Endodermal cell (in vitro differentiated cells): ENCODE measurements at regions not wholly inside any gene's neighbourhood (a gene's known extent, or its start where the extent isn't known, plus 50 kb on each side); places are given as distances from the start of the nearest gene placed in this dataset.

Experiments
- DNase-seq: peaks from one replicate; pipeline ENCODE4 v3.0.0-alpha.2; 2017
- H3K27ac ChIP-seq: 2 replicates; pipeline ENCODE4 v1.5.1; 2013; ENCODE audit warnings: mild to moderate bottlenecking, low read depth, low read length, moderate library complexity
- H3K27me3 ChIP-seq: 2 replicates; pipeline ENCODE4 v1.6.1; 2013; ENCODE audit warnings: mild to moderate bottlenecking, low read length, moderate library complexity; ENCODE audit not compliant: insufficient read depth, control insufficient read depth, poor library complexity, severe bottlenecking
- H3K36me3 ChIP-seq: 2 replicates; pipeline ENCODE4 v1.7.0; 2013; ENCODE audit warnings: mild to moderate bottlenecking, low read length, moderate library complexity; ENCODE audit not compliant: control insufficient read depth, insufficient read depth
- H3K4me1 ChIP-seq: one replicate; pipeline ENCODE4 v1.7.0; 2013; ENCODE audit warnings: low read length; ENCODE audit not compliant: control insufficient read depth, insufficient read depth
- H3K4me3 ChIP-seq: 2 replicates; pipeline ENCODE4 v1.5.1; 2013; ENCODE audit warnings: mild to moderate bottlenecking, low read length, moderate library complexity
- H3K9ac ChIP-seq: 2 replicates; pipeline ENCODE4 v1.6.1; 2013; ENCODE audit warnings: mild to moderate bottlenecking, low read length, moderate library complexity; ENCODE audit not compliant: poor library complexity, severe bottlenecking; ENCODE audit errors: extremely low read depth
- H3K9me3 ChIP-seq: 2 replicates; pipeline ENCODE4 v1.6.1; 2013; ENCODE audit warnings: mild to moderate bottlenecking, low read length, moderate library complexity; ENCODE audit not compliant: control insufficient read depth
- H3K27ac Mint-ChIP-seq: 2 replicates; pipeline ENCODE4 v1.8.0; 2020; ENCODE audit warnings: mixed read lengths
- H3K27me3 Mint-ChIP-seq: 2 replicates; pipeline ENCODE4 v1.8.0; 2021; ENCODE audit warnings: mild to moderate bottlenecking, mixed read lengths; ENCODE audit not compliant: insufficient read depth
- H3K36me3 Mint-ChIP-seq: 2 replicates; pipeline ENCODE4 v1.8.0; 2020; ENCODE audit warnings: low read depth, mixed read lengths
- H3K4me1 Mint-ChIP-seq: 2 replicates; pipeline ENCODE4 v1.8.0; 2020; ENCODE audit warnings: mixed read lengths
- H3K4me3 Mint-ChIP-seq: 2 replicates; pipeline ENCODE4 v1.8.0; 2020; ENCODE audit warnings: mild to moderate bottlenecking, moderate library complexity, mixed read lengths
- H3K9me3 Mint-ChIP-seq: 2 replicates; pipeline ENCODE4 v1.8.0; 2020; ENCODE audit warnings: mild to moderate bottlenecking, mixed read lengths
- WGBS, 2 experiments: methylation state at CpG; one replicate each; pipeline versions ENCODE4 v1.1.5 to v1.1.7; 2013; ENCODE audit warnings: missing lambda C conversion rate in 2 of 2, mixed read lengths in 1 of 2; ENCODE audit not compliant: insufficient coverage in 1 of 2, insufficient read length in 1 of 2; 5-methylcytosine and 5-hydroxymethylcytosine counted together
- TF ChIP-seq, protein P1 (sequence below): fragments of 200-600 bp; sonication (generic); conservative IDR thresholded peaks from 2 replicates; pipeline ENCODE4 v1.5.0; 2021; ENCODE audit warnings: antibody characterized with exemption, mild to moderate bottlenecking

DNA sequence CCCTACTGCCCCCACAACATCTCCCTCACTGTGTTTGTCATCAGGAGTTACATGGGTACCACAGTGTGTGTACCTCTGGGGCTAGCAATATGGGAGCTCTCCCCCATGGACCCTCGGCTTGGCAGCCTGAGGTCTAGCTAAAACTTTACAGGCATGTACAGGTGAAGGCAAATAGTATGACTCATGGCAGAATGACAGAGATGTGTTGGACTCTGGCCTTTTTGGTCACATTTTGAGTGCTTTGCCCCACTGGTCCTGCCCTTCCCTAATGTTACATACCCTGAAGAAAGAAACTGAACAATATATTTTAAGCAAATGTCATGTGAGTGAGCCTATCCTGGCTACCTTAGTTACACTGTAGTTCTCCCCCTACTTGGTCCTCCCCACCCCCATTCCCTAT, 124.0 kb downstream of the NGF start:
- Mint-ChIP-seq H3K27ac (no peak overlapping the region), H3K4me1 (peaks cover 8% of the 10 kb centered on the region), H3K4me3 (no peak overlapping the region), H3K9me3 (no peaks in the 10 kb centered on the region), H3K27me3 (no peaks in the 10 kb centered on the region), H3K36me3 (no peaks in the 10 kb centered on the region)
- WGBS, 2 experiments: 96 to 100% methylated on average over 1 of the region's 1 CpG
- no peak overlapping the region for H3K9ac ChIP-seq
- H3K36me3 ChIP-seq: no peaks in the 10 kb centered on the region
- TF ChIP-seq, protein P1, sequence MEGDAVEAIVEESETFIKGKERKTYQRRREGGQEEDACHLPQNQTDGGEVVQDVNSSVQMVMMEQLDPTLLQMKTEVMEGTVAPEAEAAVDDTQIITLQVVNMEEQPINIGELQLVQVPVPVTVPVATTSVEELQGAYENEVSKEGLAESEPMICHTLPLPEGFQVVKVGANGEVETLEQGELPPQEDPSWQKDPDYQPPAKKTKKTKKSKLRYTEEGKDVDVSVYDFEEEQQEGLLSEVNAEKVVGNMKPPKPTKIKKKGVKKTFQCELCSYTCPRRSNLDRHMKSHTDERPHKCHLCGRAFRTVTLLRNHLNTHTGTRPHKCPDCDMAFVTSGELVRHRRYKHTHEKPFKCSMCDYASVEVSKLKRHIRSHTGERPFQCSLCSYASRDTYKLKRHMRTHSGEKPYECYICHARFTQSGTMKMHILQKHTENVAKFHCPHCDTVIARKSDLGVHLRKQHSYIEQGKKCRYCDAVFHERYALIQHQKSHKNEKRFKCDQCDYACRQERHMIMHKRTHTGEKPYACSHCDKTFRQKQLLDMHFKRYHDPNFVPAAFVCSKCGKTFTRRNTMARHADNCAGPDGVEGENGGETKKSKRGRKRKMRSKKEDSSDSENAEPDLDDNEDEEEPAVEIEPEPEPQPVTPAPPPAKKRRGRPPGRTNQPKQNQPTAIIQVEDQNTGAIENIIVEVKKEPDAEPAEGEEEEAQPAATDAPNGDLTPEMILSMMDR: no peak
- no peak overlapping the region for H3K4me3 ChIP-seq
- H3K27ac ChIP-seq: no peak overlapping the region
- DNase-seq: no peak
- no peaks in the 10 kb centered on the region for H3K27me3 ChIP-seq
- no peaks in the 10 kb centered on the region for H3K9me3 ChIP-seq
- H3K4me1 ChIP-seq: no peaks in the 10 kb centered on the region

DNA sequence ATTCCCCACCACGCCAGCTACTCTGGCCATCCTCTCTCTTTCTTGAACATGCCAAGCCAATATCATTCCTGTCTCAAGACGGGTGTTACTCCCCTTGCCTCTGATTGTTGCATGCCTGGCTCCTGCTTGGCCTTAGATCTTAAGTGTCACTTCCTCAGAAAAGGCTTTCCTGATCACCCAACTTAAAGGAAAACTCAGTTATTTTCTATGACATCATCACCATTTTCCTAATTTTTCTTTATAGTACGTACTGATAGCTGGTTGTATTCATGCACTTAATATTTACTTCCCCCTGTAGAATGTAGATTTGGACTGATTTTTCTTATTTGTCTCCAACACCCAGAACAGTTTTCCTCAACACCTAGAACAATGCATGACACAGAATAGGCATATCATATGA, 123.8 kb upstream of the TSPAN2 start:
- Histone ChIP-seq H3K27ac (no peak overlapping the region), H3K9me3 (no peaks in the 10 kb centered on the region), H3K9ac (no peak overlapping the region), H3K4me1 (no peaks in the 10 kb centered on the region), H3K36me3 (no peaks in the 10 kb centered on the region), H3K27me3 (no peaks in the 10 kb centered on the region), H3K4me3 (no peak overlapping the region)
- no peaks in the 10 kb centered on the region for H3K27me3 Mint-ChIP-seq
- TF ChIP-seq, protein P1: no peak
- H3K4me3 Mint-ChIP-seq: no peak overlapping the region
- H3K4me1 Mint-ChIP-seq: peaks cover 10% of the 10 kb centered on the region
- H3K9me3 Mint-ChIP-seq: no peaks in the 10 kb centered on the region
- no peaks in the 10 kb centered on the region for H3K36me3 Mint-ChIP-seq
- 82 to 92% methylated on average over 2 to 3 of the region's 3 CpGs for WGBS, 2 experiments
- DNase-seq: no peak
- H3K27ac Mint-ChIP-seq: no peak overlapping the region

DNA sequence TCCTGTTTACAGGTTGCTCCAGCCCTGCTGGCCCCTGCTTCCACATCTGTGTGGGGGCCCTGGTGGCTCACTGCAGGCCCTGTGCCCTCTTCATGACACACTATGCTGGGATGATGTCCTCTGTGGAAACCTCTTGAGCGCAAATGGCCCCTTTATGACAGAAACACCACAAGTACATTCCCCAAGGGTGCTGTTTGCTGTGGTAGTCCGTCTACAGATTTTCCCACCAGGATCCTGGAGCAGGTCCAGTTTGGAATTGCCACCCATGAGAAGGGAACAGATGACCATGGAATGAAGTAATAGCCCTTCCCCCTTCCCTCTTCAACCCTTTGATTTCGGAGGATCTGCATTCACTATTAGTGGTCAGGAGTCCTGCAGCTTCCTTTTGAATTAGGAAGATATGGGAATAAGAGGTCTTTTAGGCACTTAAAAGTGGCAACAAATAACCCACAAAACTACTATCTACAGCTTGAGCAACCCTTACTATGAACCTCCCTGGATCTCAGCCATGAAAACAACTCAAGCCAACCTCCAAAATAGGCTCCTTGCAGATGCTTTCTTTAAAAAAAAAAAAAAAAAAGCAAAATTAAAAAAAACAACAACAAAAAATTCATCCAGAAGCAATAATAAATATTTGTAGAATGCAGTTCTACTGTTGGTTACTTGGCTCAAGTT, 121.9 kb upstream of the TSPAN2 start:
- Mint-ChIP-seq H3K27me3 (no peaks in the 10 kb centered on the region), H3K9me3 (no peaks in the 10 kb centered on the region), H3K27ac (no peak overlapping the region), H3K36me3 (no peaks in the 10 kb centered on the region), H3K4me1 (peaks cover 4% of the 10 kb centered on the region), H3K4me3 (no peak overlapping the region)
- no peaks in the 10 kb centered on the region for H3K9me3 ChIP-seq
- no peaks in the 10 kb centered on the region for H3K27me3 ChIP-seq
- no peak for DNase-seq
- no peak overlapping the region for H3K4me3 ChIP-seq
- H3K27ac ChIP-seq: no peak overlapping the region
- 98% methylated on average over 3 of the region's 3 CpGs; no CpG with 5 or more reads in 1 of the 2 experiments for WGBS, 2 experiments
- no peaks in the 10 kb centered on the region for H3K4me1 ChIP-seq
- H3K9ac ChIP-seq: no peak overlapping the region
- TF ChIP-seq, protein P1: no peak
- H3K36me3 ChIP-seq: no peaks in the 10 kb centered on the region
